GM12872 (cell line): ENCODE measurements at regions not wholly inside any gene's neighbourhood (a gene's known extent, or its start where the extent isn't known, plus 50 kb on each side); places are given as distances from the start of the nearest gene placed in this dataset.

Experiments used
- CTCF ChIP-seq: IDR thresholded peaks from 3 replicates; pipeline ENCODE4 v1.5.1; 2011; ENCODE audit warnings: low read depth, mild to moderate bottlenecking, low read length, moderate library complexity; ENCODE audit not compliant: insufficient read depth

- TF ChIP-seq CTCF: no peak
These were observed 325.0 kb upstream of the UBE2E3 start for GRCh38 chr2:180655393-180655792.

DNA sequence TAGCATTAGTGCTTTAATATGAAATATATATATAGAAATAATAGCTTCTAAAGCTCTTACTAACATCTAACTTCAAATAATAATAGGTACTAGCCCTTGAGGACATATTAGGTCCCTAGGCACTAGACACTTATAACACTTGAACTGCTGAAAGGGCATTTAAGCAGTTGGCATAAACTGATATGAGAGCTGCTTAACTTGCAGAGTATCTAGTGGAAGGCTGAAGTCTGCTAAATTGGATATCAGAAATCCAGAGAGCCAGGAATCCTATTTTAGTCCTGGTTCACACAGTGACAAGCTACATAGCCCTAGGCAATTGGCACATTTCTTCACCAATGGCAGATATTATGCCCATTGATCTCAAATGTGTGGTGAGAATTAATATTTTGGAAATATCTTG is 326.9 kb upstream of the UBE2E3 start:
- TF ChIP-seq CTCF: no peak

DNA sequence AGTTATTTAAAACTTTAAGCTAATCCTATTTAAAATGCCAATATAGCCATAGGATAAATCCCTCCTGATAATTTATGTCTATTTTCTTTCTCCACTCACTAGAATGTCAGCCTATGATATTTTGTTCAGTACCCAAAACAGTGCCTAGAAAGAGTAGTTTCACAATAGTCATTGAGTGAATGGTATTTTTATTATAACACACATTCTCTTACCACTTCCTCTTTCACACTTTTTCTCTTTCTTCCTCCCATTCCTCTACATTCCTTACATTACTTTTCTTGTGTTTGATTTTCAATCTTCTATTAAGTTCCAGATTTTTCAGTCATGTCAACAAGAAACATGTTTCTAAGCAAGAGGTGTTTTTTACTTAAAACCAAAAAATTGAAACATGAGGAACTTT is 327.6 kb upstream of the UBE2E3 start:
- TF ChIP-seq CTCF: no peak

DNA sequence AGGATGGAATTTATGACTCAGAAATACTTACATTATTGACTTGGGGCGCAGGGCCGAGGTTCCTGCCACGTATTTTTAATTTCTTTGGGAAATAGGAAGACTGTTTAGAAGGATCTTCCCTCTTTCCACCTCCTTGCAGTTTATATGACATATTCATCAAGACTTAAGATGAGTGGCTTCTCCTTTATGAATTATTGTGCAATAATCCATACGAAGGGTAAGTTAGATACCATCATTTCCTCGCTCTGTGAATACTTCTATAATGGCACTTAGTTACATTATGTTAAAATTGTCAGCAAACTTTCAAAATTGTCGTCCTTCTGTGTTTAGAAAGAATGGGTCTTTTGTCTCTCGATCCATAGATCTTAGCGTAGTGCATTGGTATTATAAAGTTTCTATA is 328.8 kb upstream of the UBE2E3 start:
- TF ChIP-seq CTCF: no peak

- no peak for TF ChIP-seq CTCF
These were observed 332.8 kb upstream of the UBE2E3 start for GRCh38 chr2:180647621-180648020.

- TF ChIP-seq CTCF: no peak
These were observed 333.2 kb upstream of the UBE2E3 start for GRCh38 chr2:180647221-180647620.

DNA sequence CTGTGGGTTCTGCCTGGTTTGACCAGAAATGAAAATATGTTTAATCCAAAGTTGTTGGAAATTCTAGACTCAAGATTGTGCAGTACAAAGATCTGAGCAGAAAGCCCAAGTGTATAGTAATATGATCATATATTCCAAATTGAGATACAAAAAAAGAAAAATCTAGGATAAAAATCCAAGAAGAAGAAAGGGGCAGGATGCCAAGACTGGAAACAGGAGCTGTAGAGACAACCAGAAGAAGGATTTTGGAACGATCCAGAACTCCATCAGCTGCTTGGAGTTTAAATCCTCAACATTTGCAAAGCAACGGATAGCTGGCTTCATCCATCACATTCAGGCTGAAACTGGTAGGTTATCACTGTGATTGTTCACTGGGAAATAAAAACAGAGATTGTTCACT is 333.6 kb upstream of the UBE2E3 start:
- TF ChIP-seq CTCF: no peak

GRCh38 chr2:180644709-180645108 is 335.7 kb upstream of the UBE2E3 start:
- TF ChIP-seq CTCF: no peak
